Hepatocyte (in vitro differentiated cells): ENCODE measurements at regions not wholly inside any gene's neighbourhood (a gene's known extent, or its start where the extent isn't known, plus 50 kb on each side); places are given as distances from the start of the nearest gene placed in this dataset.

Experiments used
- CTCF ChIP-seq: fragments of 200-600 bp; sonication (generic); IDR thresholded peaks from 2 replicates; pipeline ENCODE4 v1.5.1; 2016; ENCODE audit warnings: antibody characterized with exemption, mild to moderate bottlenecking; ENCODE audit not compliant: poor library complexity
- EZH2 ChIP-seq: fragments of 200-600 bp; sonication (generic); IDR thresholded peaks from 2 replicates; pipeline ENCODE4 v1.6.1; 2016; ENCODE audit warnings: antibody characterized with exemption, mild to moderate bottlenecking, borderline replicate concordance

- TF ChIP-seq CTCF (no peak), EZH2 (no peak)
These were observed 65.8 kb upstream of the NFIL3 start for GRCh38 chr9:91489361-91489899.
